ENCODE measurements at regions not wholly inside any gene's neighbourhood (a gene's known extent, or its start where the extent isn't known, plus 50 kb on each side); places are given as distances from the start of the nearest gene placed in this dataset.

GRCh38 chr11:12617632-12618031, 56.6 kb upstream of the TEAD1 start:
- no peak for TF ChIP-seq CTCF (IDR thresholded peaks at IDR 0.05; ENCODE audit: unreplicated experiment)
- DNase-seq (ENCODE audit: low spot score, unreplicated experiment): no peak
- Mint-ChIP-seq H3K9me3 (ENCODE audit: low read depth) (peaks cover 31% of the 10 kb centered on the region), H3K27ac (no peak overlapping the region), H3K27me3 (no peaks in the 10 kb centered on the region), H3K4me3 (ENCODE audit: low read depth) (no peak overlapping the region), H3K36me3 (ENCODE audit: insufficient read depth) (no peaks in the 10 kb centered on the region), H3K4me1 (ENCODE audit: low read depth) (no peaks in the 10 kb centered on the region)

GRCh38 chr11:12618743-12619540, 55.3 kb upstream of the TEAD1 start:
- Mint-ChIP-seq H3K9me3 (ENCODE audit: low read depth) (peaks cover 27% of the 10 kb centered on the region), H3K27ac (no peak overlapping the region), H3K36me3 (ENCODE audit: insufficient read depth) (no peaks in the 10 kb centered on the region), H3K4me1 (ENCODE audit: low read depth) (no peaks in the 10 kb centered on the region), H3K27me3 (no peaks in the 10 kb centered on the region), H3K4me3 (ENCODE audit: low read depth) (no peak overlapping the region)
- TF ChIP-seq CTCF (IDR thresholded peaks at IDR 0.05; ENCODE audit: unreplicated experiment): no peak
- DNase-seq (ENCODE audit: low spot score, unreplicated experiment): no peak

GRCh38 chr11:12623869-12624268, 50.4 kb upstream of the TEAD1 start:
- Mint-ChIP-seq H3K4me1 (ENCODE audit: low read depth) (no peaks in the 10 kb centered on the region), H3K4me3 (ENCODE audit: low read depth) (no peak overlapping the region), H3K9me3 (ENCODE audit: low read depth) (peaks cover 18% of the 10 kb centered on the region), H3K27me3 (no peaks in the 10 kb centered on the region), H3K27ac (no peak overlapping the region), H3K36me3 (ENCODE audit: insufficient read depth) (no peaks in the 10 kb centered on the region)
- TF ChIP-seq CTCF (IDR thresholded peaks at IDR 0.05; ENCODE audit: unreplicated experiment): no peak
- no peak for DNase-seq (ENCODE audit: low spot score, unreplicated experiment)

Measured in progenitor cell of endocrine pancreas (in vitro differentiated cells).